NOMO-1 treated with DMSO at 0.1 percent for 48 hours (cell line): ENCODE measurements at regions not wholly inside any gene's neighbourhood (a gene's known extent, or its start where the extent isn't known, plus 50 kb on each side); places are given as distances from the start of the nearest gene placed in this dataset.
"Not testable (repeated sequence)": the region's sequence is repeated elsewhere in the genome, so short reads cannot be mapped to it uniquely, and the experiment has no call there.

Source experiments
- DNase-seq: peaks from one replicate; lab custom pipeline; 2025; ENCODE audit not compliant: unreplicated experiment; lab: John Stamatoyannopoulos, UW

- no peak for DNase-seq
These were observed 969.4 kb downstream of the PLOD2 start for GRCh38 chr3:145191543-145191942.

GRCh38 chr3:145197051-145197820 is 963.7 kb downstream of the PLOD2 start:
- no peak for DNase-seq

GRCh38 chr3:145197821-145198220 is 963.2 kb downstream of the PLOD2 start:
- no peak for DNase-seq

GRCh38 chr3:145209561-145209960 is 951.4 kb downstream of the PLOD2 start:
- DNase-seq = no peak

- DNase-seq = no peak
These were observed 941.4 kb downstream of the PLOD2 start for GRCh38 chr3:145219355-145220235.

GRCh38 chr3:145224886-145225285 is 936.1 kb downstream of the PLOD2 start:
- no peak for DNase-seq

GRCh38 chr3:145243875-145244274 is 917.1 kb downstream of the PLOD2 start:
- no peak for DNase-seq

- no peak for DNase-seq
These were observed 916.7 kb downstream of the PLOD2 start for GRCh38 chr3:145244327-145244726.

GRCh38 chr3:145246291-145246690 is 914.7 kb downstream of the PLOD2 start:
- DNase-seq = no peak

GRCh38 chr3:145248928-145249327 is 912.1 kb downstream of the PLOD2 start:
- no peak for DNase-seq

- DNase-seq = no peak
These were observed 909.7 kb downstream of the PLOD2 start for GRCh38 chr3:145251311-145251710.

GRCh38 chr3:145257967-145258366 is 903.0 kb downstream of the PLOD2 start:
- DNase-seq = not testable (repeated sequence)

- no peak for DNase-seq
These were observed 901.7 kb downstream of the PLOD2 start for GRCh38 chr3:145259166-145259880.

- DNase-seq = not testable (repeated sequence)
These were observed 897.5 kb downstream of the PLOD2 start for GRCh38 chr3:145263458-145263857.

- DNase-seq = no peak
These were observed 894.6 kb downstream of the PLOD2 start for GRCh38 chr3:145266368-145266767.

GRCh38 chr3:145269106-145269505 is 891.9 kb downstream of the PLOD2 start:
- DNase-seq = no peak

GRCh38 chr3:145272684-145273083 is 888.3 kb downstream of the PLOD2 start:
- no peak for DNase-seq

GRCh38 chr3:145282505-145282904 is 878.5 kb downstream of the PLOD2 start:
- no peak for DNase-seq

- DNase-seq = no peak
These were observed 874.0 kb downstream of the PLOD2 start for GRCh38 chr3:145286937-145287336.

GRCh38 chr3:145290010-145290409 is 871.0 kb downstream of the PLOD2 start:
- no peak for DNase-seq

- DNase-seq = no peak
These were observed 866.4 kb downstream of the PLOD2 start for GRCh38 chr3:145294572-145294971.
